HG03196 (cell line): ENCODE measurements at regions not wholly inside any gene's neighbourhood (a gene's known extent, or its start where the extent isn't known, plus 50 kb on each side); places are given as distances from the start of the nearest gene placed in this dataset.

ENCODE experiments used
- ATAC-seq: cut with Tn5 transposase; IDR thresholded peaks from one replicate; pipeline ENCODE4 v1.9.1; 2021; ENCODE audit not compliant: unreplicated experiment

GRCh38 chr7:49244543-49244942 lies 320.2 kb downstream of the CDC14C start:
- no peak for ATAC-seq

- no peak for ATAC-seq
These were observed 320.7 kb downstream of the CDC14C start for GRCh38 chr7:49245062-49245461.

- no peak for ATAC-seq
These were observed 323.4 kb downstream of the CDC14C start for GRCh38 chr7:49247759-49248158.

- ATAC-seq, result no peak
These were observed 330.7 kb downstream of the CDC14C start for GRCh38 chr7:49255054-49255453.

- ATAC-seq, result no peak
These were observed 336.2 kb downstream of the CDC14C start for GRCh38 chr7:49260538-49260937.

GRCh38 chr7:49261928-49262327 lies 337.6 kb downstream of the CDC14C start:
- no peak for ATAC-seq

- no peak for ATAC-seq
These were observed 340.2 kb downstream of the CDC14C start for GRCh38 chr7:49264530-49264929.

GRCh38 chr7:49273897-49274296 lies 349.6 kb downstream of the CDC14C start:
- no peak for ATAC-seq

GRCh38 chr7:49279891-49280290 lies 355.5 kb downstream of the CDC14C start:
- no peak for ATAC-seq

GRCh38 chr7:49287653-49288052 lies 363.3 kb downstream of the CDC14C start:
- no peak for ATAC-seq

- no peak for ATAC-seq
These were observed 370.3 kb downstream of the CDC14C start for GRCh38 chr7:49294611-49295010.

- no peak for ATAC-seq
These were observed 370.8 kb downstream of the CDC14C start for GRCh38 chr7:49295146-49295545.

- ATAC-seq, result no peak
These were observed 373.6 kb downstream of the CDC14C start for GRCh38 chr7:49297958-49298357.

- ATAC-seq, result no peak
These were observed 384.4 kb downstream of the CDC14C start for GRCh38 chr7:49308787-49309186.

- ATAC-seq, result no peak
These were observed 395.7 kb downstream of the CDC14C start for GRCh38 chr7:49320083-49320482.

- no peak for ATAC-seq
These were observed 397.5 kb downstream of the CDC14C start for GRCh38 chr7:49321843-49322242.

GRCh38 chr7:49322476-49322875 lies 398.1 kb downstream of the CDC14C start:
- no peak for ATAC-seq

- no peak for ATAC-seq
These were observed 399.7 kb downstream of the CDC14C start for GRCh38 chr7:49324040-49324439.

GRCh38 chr7:49324707-49325106 lies 400.4 kb downstream of the CDC14C start:
- ATAC-seq, result no peak

- no peak for ATAC-seq
These were observed 401.2 kb downstream of the CDC14C start for GRCh38 chr7:49325571-49325970.

- ATAC-seq, result no peak
These were observed 402.8 kb downstream of the CDC14C start for GRCh38 chr7:49327155-49327554.

- no peak for ATAC-seq
These were observed 409.0 kb downstream of the CDC14C start for GRCh38 chr7:49333180-49333881.

GRCh38 chr7:49341849-49342248 lies 417.5 kb downstream of the CDC14C start:
- ATAC-seq, result no peak
